ENCODE measurements at regions not wholly inside any gene's neighbourhood (a gene's known extent, or its start where the extent isn't known, plus 50 kb on each side); places are given as distances from the start of the nearest gene placed in this dataset.

DNA sequence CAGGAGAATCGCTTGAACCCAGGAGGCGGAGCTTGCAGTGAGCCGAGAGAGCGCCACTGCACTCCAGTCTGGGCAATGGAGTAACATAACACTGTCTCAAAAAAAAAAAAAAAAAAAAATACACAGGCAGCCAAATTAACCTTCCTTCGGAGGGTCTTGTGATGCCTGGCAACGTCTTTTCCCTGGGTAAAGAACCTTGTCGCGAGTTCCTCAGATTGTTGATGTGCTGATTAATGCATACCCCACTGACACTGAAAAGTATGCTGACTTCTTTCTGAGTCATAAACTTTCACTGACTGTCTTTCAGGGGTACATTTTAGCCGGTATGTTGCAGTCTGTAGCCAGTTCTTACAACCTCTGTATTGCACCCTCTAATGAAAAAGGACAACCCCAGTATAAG is 95.1 kb upstream of the SOD1 start:
- ChIA-PET CTCF (interaction anchor here (0.6 kb wide), 1 partner anchor 105 kb away, joined by 3 read pairs; no protein-coding TSS in a partner anchor), POLR2A (no interaction called here)
- DNase-seq (ENCODE audit: extremely low spot score), result no peak
- no peak for TF ChIP-seq BHLHE40 (IDR thresholded peaks at IDR 0.05; ENCODE audit: borderline replicate concordance)
- peak; percentile 91 for TF ChIP-seq ZNF384 (IDR thresholded peaks at IDR 0.05)

DNA sequence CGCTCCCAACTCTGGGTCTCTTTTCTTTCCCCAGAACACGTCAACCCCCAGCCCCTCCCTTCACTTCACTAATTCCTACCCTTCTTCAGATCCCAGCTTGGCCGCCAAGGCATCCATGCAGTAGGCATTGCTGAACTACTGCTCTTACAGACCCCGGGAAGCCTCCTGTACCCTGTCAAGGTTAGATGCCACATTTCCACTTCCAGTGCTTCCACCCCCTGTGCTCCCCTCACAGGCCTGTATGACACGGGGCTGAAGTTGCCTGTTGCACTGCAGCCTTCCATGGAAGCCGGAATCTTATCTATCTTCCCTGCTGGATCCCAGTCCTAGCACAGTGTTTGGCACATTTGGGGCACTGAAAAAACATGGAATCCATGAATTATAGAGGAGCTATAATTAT is 99.0 kb upstream of the SOD1 start:
- no peak for TF ChIP-seq HDGF (IDR thresholded peaks at IDR 0.05; ENCODE audit: borderline replicate concordance)
- TF ChIP-seq FOXM1 (IDR thresholded peaks at IDR 0.05; ENCODE audit: borderline replicate concordance), result no peak
- TF ChIP-seq FOXA1 (IDR thresholded peaks at IDR 0.05), result no peak
- no peak for TF ChIP-seq ZNF384 (IDR thresholded peaks at IDR 0.05)
- no peak for TF ChIP-seq ARNT (IDR thresholded peaks at IDR 0.05)
- TF ChIP-seq TARDBP (IDR thresholded peaks at IDR 0.05), result no peak
- TF ChIP-seq NFRKB (IDR thresholded peaks at IDR 0.05), result no peak
- TF ChIP-seq ELF4 (IDR thresholded peaks at IDR 0.05), result no peak
- TF ChIP-seq LEF1 (IDR thresholded peaks at IDR 0.05; ENCODE audit: borderline replicate concordance), result no peak
- no peak for TF ChIP-seq BHLHE40 (IDR thresholded peaks at IDR 0.05; ENCODE audit: borderline replicate concordance)
- TF ChIP-seq, protein P1, sequence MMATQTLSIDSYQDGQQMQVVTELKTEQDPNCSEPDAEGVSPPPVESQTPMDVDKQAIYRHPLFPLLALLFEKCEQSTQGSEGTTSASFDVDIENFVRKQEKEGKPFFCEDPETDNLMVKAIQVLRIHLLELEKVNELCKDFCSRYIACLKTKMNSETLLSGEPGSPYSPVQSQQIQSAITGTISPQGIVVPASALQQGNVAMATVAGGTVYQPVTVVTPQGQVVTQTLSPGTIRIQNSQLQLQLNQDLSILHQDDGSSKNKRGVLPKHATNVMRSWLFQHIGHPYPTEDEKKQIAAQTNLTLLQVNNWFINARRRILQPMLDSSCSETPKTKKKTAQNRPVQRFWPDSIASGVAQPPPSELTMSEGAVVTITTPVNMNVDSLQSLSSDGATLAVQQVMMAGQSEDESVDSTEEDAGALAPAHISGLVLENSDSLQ (IDR thresholded peaks at IDR 0.05), result no peak
- no peak for TF ChIP-seq L3MBTL2 (conservative IDR thresholded peaks at IDR 0.05)
- no peak for TF ChIP-seq SUZ12 (IDR thresholded peaks at IDR 0.05)
- no peak for TF ChIP-seq SP1 (IDR thresholded peaks at IDR 0.05)
- CTCF ChIA-PET, result interaction anchor here (2.2 kb wide), 1 partner anchor 20 kb away, joined by 7 read pairs; no protein-coding TSS in a partner anchor
- DNase-seq (ENCODE audit: extremely low spot score), result no peak
- POLR2A ChIA-PET, result interaction anchor here (0.6 to 3.2 kb wide), 7 partner anchors 10 to 160 kb away, joined by 3 to 26 read pairs (median 4); no protein-coding TSS in a partner anchor

DNA sequence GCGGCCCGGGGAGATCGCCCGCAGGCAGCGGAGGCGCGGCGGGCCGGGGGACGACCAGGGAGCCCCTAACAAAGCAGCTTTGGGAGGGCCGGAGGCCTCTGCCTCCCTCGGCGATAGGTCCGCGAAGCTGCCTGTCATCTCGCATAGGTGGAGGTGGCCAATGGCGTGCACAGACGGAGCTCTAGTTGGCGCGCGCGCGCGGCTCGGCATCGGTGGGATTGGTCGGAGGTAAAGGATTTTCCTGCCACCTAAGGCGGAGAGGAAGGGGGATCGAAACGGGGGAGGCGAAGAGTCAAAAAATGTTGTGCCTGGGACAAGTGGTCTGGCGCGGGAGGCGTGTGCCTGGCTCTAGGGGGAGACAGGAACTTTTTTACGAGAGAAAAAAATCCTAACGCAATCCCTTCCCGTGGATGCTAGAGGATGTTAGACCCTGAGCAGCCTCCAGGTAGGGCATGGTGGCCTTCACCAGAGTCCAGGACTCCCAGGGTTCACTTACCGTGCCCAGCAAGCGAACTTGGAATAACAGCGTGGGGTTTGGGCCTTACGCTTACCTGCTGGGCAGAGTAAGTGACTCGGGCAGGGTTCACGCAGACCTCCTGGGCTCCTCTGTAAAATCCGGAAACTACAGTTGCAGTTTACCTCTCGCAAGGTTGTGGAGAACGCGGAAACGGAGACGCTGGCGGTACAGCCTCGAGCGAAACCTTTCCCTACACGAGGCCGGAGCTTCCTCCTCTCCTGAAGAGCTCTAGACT is 99.9 kb upstream of the SOD1 start:
- ChIA-PET POLR2A (interaction anchor here (0.5 to 3.7 kb wide), 46 partner anchors 10 to 1802 kb away, joined by 3 to 45 read pairs (median 5); no protein-coding TSS in a partner anchor), CTCF (interaction anchor here (0.6 to 1.7 kb wide), 9 partner anchors 11 to 901 kb away, joined by 3 to 7 read pairs (median 4); no protein-coding TSS in a partner anchor)
- peak; percentile 91 for TF ChIP-seq L3MBTL2 (conservative IDR thresholded peaks at IDR 0.05)
- TF ChIP-seq TARDBP (IDR thresholded peaks at IDR 0.05), result no peak
- no peak for TF ChIP-seq SUZ12 (IDR thresholded peaks at IDR 0.05)
- TF ChIP-seq, protein P1 (IDR thresholded peaks at IDR 0.05), result peak; percentile 99
- 0 out of 2 replicates have a peak, but pooled peaks have one; percentile 60 for TF ChIP-seq HDGF (IDR thresholded peaks at IDR 0.05; ENCODE audit: borderline replicate concordance)
- peak; percentile 97 for DNase-seq (ENCODE audit: extremely low spot score)

DNA sequence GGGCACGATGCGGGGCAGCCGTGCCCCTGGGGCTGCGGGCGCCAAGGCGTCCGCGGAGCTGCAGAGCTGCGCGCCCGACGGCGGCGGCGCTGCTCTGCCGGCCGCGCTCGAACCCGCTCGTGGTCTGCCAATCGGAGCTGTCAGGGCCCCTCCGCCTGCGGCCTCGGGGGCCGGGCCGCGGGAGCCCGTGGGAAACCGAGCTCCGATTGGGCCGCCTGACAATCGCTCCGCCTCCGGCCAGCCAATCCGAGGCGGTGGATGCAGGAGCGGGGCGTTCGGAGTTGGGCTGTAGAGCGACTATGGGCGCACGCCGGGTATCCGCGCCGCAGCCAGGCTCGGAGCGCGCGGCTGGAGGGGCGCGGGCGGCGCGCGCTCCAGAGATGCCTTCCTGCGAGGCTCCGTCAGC is 100.5 kb upstream of the SOD1 start:
- ChIA-PET CTCF (interaction anchor here (0.6 to 1.7 kb wide), 9 partner anchors 10 to 901 kb away, joined by 3 to 7 read pairs (median 4); no protein-coding TSS in a partner anchor), POLR2A (interaction anchor here (0.6 to 3.7 kb wide), 46 partner anchors 11 to 1802 kb away, joined by 3 to 45 read pairs (median 5); no protein-coding TSS in a partner anchor)
- DNase-seq (ENCODE audit: extremely low spot score), result peak; percentile 96
- TF ChIP-seq SUZ12 (IDR thresholded peaks at IDR 0.05), result no peak
- TF ChIP-seq CTBP1 (IDR thresholded peaks at IDR 0.05; ENCODE audit: borderline replicate concordance), result no peak; the same call in 1 of the 2 replicates
- no peak for TF ChIP-seq FOXA1 (IDR thresholded peaks at IDR 0.05)
- no peak for TF ChIP-seq TARDBP (IDR thresholded peaks at IDR 0.05)
- no peak for TF ChIP-seq HDGF (IDR thresholded peaks at IDR 0.05; ENCODE audit: borderline replicate concordance)
- TF ChIP-seq ARNT (IDR thresholded peaks at IDR 0.05), result no peak
- no peak for TF ChIP-seq FOXK2 (IDR thresholded peaks at IDR 0.05)
- TF ChIP-seq SP1 (IDR thresholded peaks at IDR 0.05), result no peak
- TF ChIP-seq FOXM1 (IDR thresholded peaks at IDR 0.05; ENCODE audit: borderline replicate concordance), result no peak
- no peak for TF ChIP-seq NFRKB (IDR thresholded peaks at IDR 0.05)
- TF ChIP-seq BHLHE40 (IDR thresholded peaks at IDR 0.05; ENCODE audit: borderline replicate concordance), result no peak
- TF ChIP-seq ZNF384 (IDR thresholded peaks at IDR 0.05), result no peak
- TF ChIP-seq, protein P1 (IDR thresholded peaks at IDR 0.05), result no peak
- no peak for TF ChIP-seq ELF4 (IDR thresholded peaks at IDR 0.05)
- no peak for TF ChIP-seq L3MBTL2 (conservative IDR thresholded peaks at IDR 0.05)
- no peak for TF ChIP-seq LEF1 (IDR thresholded peaks at IDR 0.05; ENCODE audit: borderline replicate concordance)

DNA sequence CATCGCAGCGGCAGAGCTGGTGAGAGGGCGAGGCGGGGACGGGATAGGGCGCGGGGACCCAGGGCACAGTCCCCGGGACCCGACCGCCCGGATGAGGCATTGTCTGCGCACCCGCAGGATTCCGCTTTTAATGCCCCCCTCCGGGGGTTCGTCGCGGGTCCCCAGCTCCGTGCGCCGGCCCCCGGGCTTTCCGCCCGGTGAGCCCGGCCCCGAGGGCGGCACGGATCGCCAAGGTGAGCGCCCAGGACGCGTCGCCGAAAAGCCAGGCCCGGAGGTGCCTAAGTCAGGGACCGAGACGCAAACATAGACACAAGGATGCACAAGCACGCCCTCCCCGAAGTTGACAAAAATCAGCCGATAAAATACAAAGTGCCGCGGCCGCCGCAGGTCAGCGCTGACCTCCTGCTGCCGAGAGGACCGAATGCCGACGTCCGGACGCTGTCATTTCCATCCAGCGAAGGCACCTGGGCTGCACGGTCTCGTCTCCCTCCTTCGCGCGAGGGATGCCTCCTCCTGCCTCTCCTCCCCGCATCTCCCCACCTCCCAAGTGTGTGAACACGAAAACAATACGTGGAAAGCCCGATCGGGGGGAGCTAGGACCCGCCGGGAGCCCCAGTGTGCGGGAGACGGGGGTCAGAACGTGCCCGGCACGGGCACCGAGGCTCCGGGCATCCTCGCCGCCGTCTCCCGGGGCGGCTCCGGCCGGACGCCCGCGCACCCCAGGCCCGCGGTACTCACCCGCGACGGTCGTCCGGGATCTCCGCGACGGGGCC is 101.1 kb upstream of the SOD1 start:
- ChIA-PET POLR2A (interaction anchor here (0.7 to 3.7 kb wide), 40 partner anchors 11 to 358 kb away, joined by 3 to 45 read pairs (median 5); no protein-coding TSS in a partner anchor), CTCF (interaction anchor here (0.7 to 1.7 kb wide), 7 partner anchors 10 to 210 kb away, joined by 3 to 7 read pairs (median 4); no protein-coding TSS in a partner anchor)
- peak; percentile 60 for DNase-seq (ENCODE audit: extremely low spot score)
- 0 out of 2 replicates have a peak, but pooled peaks have one; percentile 30 for TF ChIP-seq FOXM1 (IDR thresholded peaks at IDR 0.05; ENCODE audit: borderline replicate concordance)
- TF ChIP-seq HDGF (IDR thresholded peaks at IDR 0.05; ENCODE audit: borderline replicate concordance), result no peak
- no peak for TF ChIP-seq ZNF384 (IDR thresholded peaks at IDR 0.05)
- TF ChIP-seq ARNT (IDR thresholded peaks at IDR 0.05), result no peak
- TF ChIP-seq L3MBTL2 (conservative IDR thresholded peaks at IDR 0.05), result peak; percentile 66
- no peak for TF ChIP-seq SUZ12 (IDR thresholded peaks at IDR 0.05)

Data from HEK293T (cell line).